ENCODE measurements at regions not wholly inside any gene's neighbourhood (a gene's known extent, or its start where the extent isn't known, plus 50 kb on each side); places are given as distances from the start of the nearest gene placed in this dataset.
"Not testable (repeated sequence)": the region's sequence is repeated elsewhere in the genome, so short reads cannot be mapped to it uniquely, and the experiment has no call there.

- no peaks in the 10 kb centered on the region for H3K4me1 ChIP-seq
- intact Hi-C loops (cut with DNase I; ENCODE audit: low total_unique reads), result no loop called here
- no peaks in the 10 kb centered on the region for H3K9me3 ChIP-seq
- H3K27me3 ChIP-seq, result no peaks in the 10 kb centered on the region
- DNase-seq, result no peak
- H3K4me3 ChIP-seq, result no peak overlapping the region
- TF ChIP-seq POLR2A (IDR thresholded peaks at IDR 0.05) (no peak), CTCF (IDR thresholded peaks at IDR 0.05) (no peak)
- H3K27ac ChIP-seq, result no peak overlapping the region
- H3K36me3 ChIP-seq (ENCODE audit: low read depth, missing control alignments), result no peaks in the 10 kb centered on the region
Observed at GRCh38 chr14:22358726-22359125, 230.3 kb downstream of the DAD1 start.

- H3K9me3 ChIP-seq; H3K27me3 ChIP-seq; H3K27ac ChIP-seq; DNase-seq; H3K4me3 ChIP-seq; intact Hi-C loops (cut with DNase I; ENCODE audit: low total_unique reads); H3K4me1 ChIP-seq; H3K36me3 ChIP-seq (ENCODE audit: low read depth, missing control alignments): not testable (repeated sequence)
- 78 to 100% methylated on average over 2 to 4 of the region's 4 CpGs for WGBS, 2 donors
Observed at GRCh38 chr14:22349281-22349680, 239.7 kb downstream of the DAD1 start.

GRCh38 chr14:22344673-22345072, 244.4 kb downstream of the DAD1 start:
- no peak for TF ChIP-seq POLR2A (IDR thresholded peaks at IDR 0.05)
- no peak for TF ChIP-seq CTCF (IDR thresholded peaks at IDR 0.05)
- Histone ChIP-seq H3K4me3 (no peak overlapping the region), H3K9me3 (no peaks in the 10 kb centered on the region), H3K27me3 (no peaks in the 10 kb centered on the region), H3K4me1 (peaks cover 1% of the 10 kb centered on the region), H3K27ac (no peak overlapping the region), H3K36me3 (ENCODE audit: low read depth, missing control alignments) (no peaks in the 10 kb centered on the region)
- no peak for DNase-seq
- intact Hi-C loops (cut with DNase I; ENCODE audit: low total_unique reads), result no loop called here
- WGBS, 2 donors, result 79 to 86% methylated on average over 3 of the region's 3 CpGs

- H3K36me3 ChIP-seq (ENCODE audit: low read depth, missing control alignments); intact Hi-C loops (cut with DNase I; ENCODE audit: low total_unique reads); H3K27ac ChIP-seq; H3K4me1 ChIP-seq; H3K9me3 ChIP-seq; H3K27me3 ChIP-seq; H3K4me3 ChIP-seq; DNase-seq: not testable (repeated sequence)
- WGBS, 2 donors, result 87 to 91% methylated on average over 4 of the region's 4 CpGs
Observed at GRCh38 chr14:22344209-22344608, 244.8 kb downstream of the DAD1 start.

GRCh38 chr14:22341049-22341448, 248.0 kb downstream of the DAD1 start:
- no peak for TF ChIP-seq CTCF (IDR thresholded peaks at IDR 0.05)
- intact Hi-C loops (cut with DNase I; ENCODE audit: low total_unique reads), result no loop called here
- no peaks in the 10 kb centered on the region for H3K36me3 ChIP-seq (ENCODE audit: low read depth, missing control alignments)
- WGBS, 2 donors, result 90 to 96% methylated on average over 3 of the region's 3 CpGs
- no peak for DNase-seq
- H3K4me3 ChIP-seq, result no peak overlapping the region
- peaks cover 14% of the 10 kb centered on the region for H3K4me1 ChIP-seq
- no peak overlapping the region for H3K27ac ChIP-seq
- no peaks in the 10 kb centered on the region for H3K9me3 ChIP-seq
- H3K27me3 ChIP-seq, result no peaks in the 10 kb centered on the region

- Histone ChIP-seq H3K4me1 (peaks cover 14% of the 10 kb centered on the region), H3K9me3 (no peaks in the 10 kb centered on the region), H3K36me3 (ENCODE audit: low read depth, missing control alignments) (no peaks in the 10 kb centered on the region), H3K27ac (peak overlapping the region; percentile 58 to 59), H3K27me3 (no peaks in the 10 kb centered on the region), H3K4me3 (no peak overlapping the region)
- WGBS, 2 donors, result 35 to 46% methylated on average over 8 of the region's 8 CpGs
- TF ChIP-seq POLR2A (IDR thresholded peaks at IDR 0.05) (no peak), CTCF (IDR thresholded peaks at IDR 0.05) (no peak)
- DNase-seq, result peak; percentile 83
- intact Hi-C loops (cut with DNase I; ENCODE audit: low total_unique reads), result no loop called here
Observed at GRCh38 chr14:22338917-22339715, 249.9 kb downstream of the DAD1 start.
